ENCODE measurements at regions not wholly inside any gene's neighbourhood (a gene's known extent, or its start where the extent isn't known, plus 50 kb on each side); places are given as distances from the start of the nearest gene placed in this dataset.
"Not testable (repeated sequence)": the region's sequence is repeated elsewhere in the genome, so short reads cannot be mapped to it uniquely, and the experiment has no call there.

DNA sequence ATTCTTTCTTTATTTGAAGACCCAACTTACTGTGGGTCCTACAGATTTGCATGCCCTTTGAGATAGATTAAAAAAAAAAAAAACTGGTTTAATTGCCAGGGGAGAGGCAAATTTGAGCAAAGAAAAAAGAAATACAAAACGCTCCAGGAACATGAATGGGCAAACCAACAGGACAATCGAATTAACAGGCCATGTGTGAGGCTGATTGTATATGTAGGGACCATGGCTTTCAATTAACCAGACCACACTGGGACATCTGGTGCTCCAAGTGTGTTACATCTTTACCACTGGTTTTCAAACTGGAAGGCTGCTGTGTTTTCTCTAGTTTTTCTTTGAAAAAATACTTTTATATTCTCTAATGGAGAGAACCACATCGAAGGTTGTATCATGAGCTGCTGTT is 612.1 kb upstream of the SEMA6A start:
- H3K9me3 Mint-ChIP-seq, result peaks cover 14 to 15% of the 10 kb centered on the region in 2 donors
- no peak overlapping the region for H3K27ac Mint-ChIP-seq
- H3K36me3 Mint-ChIP-seq, result no peaks in the 10 kb centered on the region
- DNase-seq (ENCODE audit: low spot score in 2 of 2), result no peak
- no peak for ATAC-seq

DNA sequence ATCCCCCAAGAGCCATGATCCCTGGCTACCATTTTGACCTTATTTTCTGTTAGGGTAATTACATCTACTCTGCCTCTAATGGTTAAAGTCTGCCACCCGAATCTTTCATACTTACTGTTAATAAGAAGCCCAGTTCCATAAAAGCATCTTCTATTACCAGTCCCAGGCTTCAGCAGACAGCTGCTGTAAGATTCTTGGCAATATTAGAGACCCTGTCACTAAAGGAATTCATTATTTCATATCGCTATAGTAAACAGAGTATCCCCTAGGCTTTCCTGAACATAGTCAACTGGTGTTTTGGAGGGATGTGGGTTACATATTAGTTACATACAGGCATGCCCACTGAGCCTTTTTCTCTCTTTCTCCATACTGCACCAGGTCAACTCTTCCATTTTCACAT is 608.7 kb upstream of the SEMA6A start:
- ATAC-seq, result no peak
- H3K9me3 Mint-ChIP-seq, result peaks cover 15 to 22% of the 10 kb centered on the region in 2 donors
- no peak for DNase-seq (ENCODE audit: low spot score in 2 of 2)
- no peak overlapping the region for H3K27ac Mint-ChIP-seq
- H3K36me3 Mint-ChIP-seq, result no peaks in the 10 kb centered on the region

DNA sequence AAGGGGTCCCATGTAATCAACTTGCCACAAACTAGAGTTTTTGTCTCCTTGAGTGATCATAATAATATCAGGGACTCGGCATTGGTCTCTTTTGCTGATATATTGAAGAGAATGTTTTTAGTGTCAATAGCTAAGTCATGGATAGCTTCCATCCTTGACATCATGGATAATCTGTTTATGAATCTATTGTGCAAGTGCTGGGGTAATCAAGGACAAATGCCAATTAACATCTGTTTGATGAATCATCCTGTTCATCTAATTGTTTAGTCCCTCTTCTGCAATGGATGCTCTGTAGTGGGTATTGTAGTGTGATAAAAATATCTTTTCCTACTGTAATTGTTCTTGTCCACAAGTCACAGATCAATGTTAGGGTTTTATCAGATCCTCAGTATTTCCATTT is 607.5 kb upstream of the SEMA6A start:
- Mint-ChIP-seq H3K36me3 (no peaks in the 10 kb centered on the region), H3K27ac (no peak overlapping the region), H3K9me3 (peaks cover 20 to 22% of the 10 kb centered on the region in 2 donors)
- ATAC-seq (no peak), DNase-seq (ENCODE audit: low spot score in 2 of 2) (no peak)

DNA sequence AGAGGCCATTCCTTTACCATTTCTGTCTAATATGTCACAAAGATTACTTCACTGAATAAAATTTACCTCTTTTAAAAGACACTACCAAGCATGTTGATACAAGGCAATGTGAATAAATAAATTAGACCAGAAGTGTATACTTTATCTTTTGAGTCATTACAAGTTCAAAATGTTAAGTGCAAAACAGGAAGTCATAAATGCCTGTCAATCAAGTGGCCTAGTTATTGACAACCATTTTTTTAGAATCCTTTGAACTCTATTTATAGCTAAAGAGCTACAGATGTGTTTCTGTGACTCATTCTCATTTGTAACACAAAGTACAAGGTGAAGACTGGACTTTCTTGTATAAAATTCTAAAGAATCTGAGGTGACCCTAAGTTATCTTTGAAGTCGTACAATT is 602.7 kb upstream of the SEMA6A start:
- peaks cover 10 to 11% of the 10 kb centered on the region in 2 donors for H3K9me3 Mint-ChIP-seq
- DNase-seq (ENCODE audit: low spot score in 2 of 2), result no peak
- ATAC-seq, result no peak
- H3K27ac Mint-ChIP-seq, result no peak overlapping the region
- H3K36me3 Mint-ChIP-seq, result no peaks in the 10 kb centered on the region

DNA sequence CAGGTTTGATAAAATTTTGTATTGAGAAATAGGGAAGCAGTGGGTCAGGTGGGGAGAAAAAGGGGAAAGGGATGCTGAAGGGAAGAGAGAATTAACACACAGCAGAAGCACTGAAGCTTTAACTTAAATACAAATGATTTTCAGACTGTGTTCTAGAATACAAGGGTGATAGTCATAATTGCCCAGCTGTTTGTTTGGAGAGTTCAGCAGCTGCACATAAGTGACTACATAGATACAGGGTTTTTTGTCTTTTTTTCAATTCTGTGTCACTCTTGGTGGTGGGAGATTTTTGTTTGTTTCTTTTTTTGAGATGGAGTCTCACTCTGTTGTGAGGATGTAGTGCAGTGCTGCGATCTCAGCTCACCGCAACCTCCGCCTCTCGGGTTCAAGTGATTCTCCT is 590.4 kb upstream of the SEMA6A start:
- peaks cover 8 to 13% of the 10 kb centered on the region in 2 donors for H3K9me3 Mint-ChIP-seq
- DNase-seq (ENCODE audit: low spot score in 2 of 2) (no peak), ATAC-seq (no peak)
- peak overlapping the region in 1 of 2 donors; percentile 12 for H3K27ac Mint-ChIP-seq
- no peaks in the 10 kb centered on the region for H3K36me3 Mint-ChIP-seq

DNA sequence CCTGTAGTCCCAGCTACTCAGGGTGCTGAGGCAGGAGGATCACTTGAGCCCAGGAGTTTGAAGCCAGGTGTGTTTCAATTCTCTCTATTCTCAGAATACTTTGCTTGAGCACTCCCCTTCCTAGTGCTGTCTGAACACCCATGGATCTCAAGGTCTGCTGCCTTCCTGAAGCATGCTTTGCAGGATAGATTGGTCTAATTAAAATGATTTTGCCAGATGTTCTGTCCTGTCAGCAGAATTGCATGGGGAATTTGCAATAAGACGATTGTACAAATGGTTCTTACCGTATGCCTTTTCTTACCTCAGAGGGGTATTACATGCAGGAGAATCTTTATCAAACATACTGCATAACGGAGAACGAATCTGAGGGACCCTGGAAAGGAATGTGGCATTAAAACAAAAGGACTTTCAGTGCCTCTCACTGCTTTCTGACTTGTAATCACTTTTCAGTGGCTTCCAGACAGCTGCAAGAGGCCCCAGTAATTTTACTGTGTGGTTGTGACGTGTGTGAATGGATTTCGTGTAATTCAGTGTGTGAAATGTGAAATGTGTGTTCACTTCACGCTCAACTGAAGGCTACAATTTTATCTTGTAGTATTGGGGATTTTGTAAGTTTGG is 587.2 kb upstream of the SEMA6A start:
- DNase-seq (ENCODE audit: low spot score in 2 of 2), result no peak
- ATAC-seq, result no peak
- H3K27ac Mint-ChIP-seq, result no peak overlapping the region
- H3K9me3 Mint-ChIP-seq, result peaks cover 4 to 20% of the 10 kb centered on the region in 2 donors
- H3K36me3 Mint-ChIP-seq, result no peaks in the 10 kb centered on the region

DNA sequence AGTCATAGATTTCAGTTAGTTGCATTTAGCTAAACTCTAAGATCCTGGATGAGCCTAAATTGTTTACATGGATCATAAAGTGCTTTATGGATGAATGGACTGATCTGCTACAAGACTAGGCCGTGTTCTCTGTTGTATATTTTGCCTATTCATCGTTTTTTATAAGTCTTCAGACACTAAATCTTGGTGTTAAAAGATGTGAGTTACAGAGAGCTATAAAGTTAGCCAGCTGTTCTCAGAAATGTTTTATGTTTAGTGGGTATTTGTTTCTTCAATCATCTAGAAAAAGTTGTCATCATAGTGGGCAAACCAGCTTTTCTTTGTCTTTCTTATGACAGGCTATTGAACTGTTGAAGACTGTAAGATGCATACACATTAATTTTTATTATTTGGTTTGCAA is 585.8 kb upstream of the SEMA6A start:
- no peak for ATAC-seq
- no peaks in the 10 kb centered on the region for H3K36me3 Mint-ChIP-seq
- peaks cover 0 to 20% of the 10 kb centered on the region in 2 donors for H3K9me3 Mint-ChIP-seq
- no peak overlapping the region for H3K27ac Mint-ChIP-seq
- DNase-seq (ENCODE audit: low spot score in 2 of 2), result no peak

DNA sequence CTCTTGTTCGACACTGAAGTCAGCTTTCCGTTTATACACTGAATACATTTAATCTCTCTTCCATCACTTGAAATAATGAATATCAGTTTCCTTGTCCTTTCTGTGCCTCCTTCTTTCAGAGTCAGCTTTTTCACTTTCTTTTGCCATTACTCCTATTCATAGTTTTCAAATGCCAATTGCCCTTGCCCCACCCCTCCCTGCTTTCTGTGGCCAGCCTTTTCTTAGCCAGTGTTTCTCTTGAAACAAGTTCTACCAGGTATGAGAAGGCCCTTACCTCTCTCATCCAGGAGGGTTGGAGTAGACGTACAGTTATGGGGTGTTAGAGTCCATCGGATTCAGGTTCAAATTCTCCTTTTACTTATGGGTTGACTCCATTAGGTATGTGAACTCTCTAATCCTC is 574.7 kb upstream of the SEMA6A start:
- Mint-ChIP-seq H3K36me3 (no peaks in the 10 kb centered on the region), H3K9me3 (peaks cover 4 to 10% of the 10 kb centered on the region in 2 donors), H3K27ac (no peak overlapping the region)
- no peak for DNase-seq (ENCODE audit: low spot score in 2 of 2)
- no peak for ATAC-seq

DNA sequence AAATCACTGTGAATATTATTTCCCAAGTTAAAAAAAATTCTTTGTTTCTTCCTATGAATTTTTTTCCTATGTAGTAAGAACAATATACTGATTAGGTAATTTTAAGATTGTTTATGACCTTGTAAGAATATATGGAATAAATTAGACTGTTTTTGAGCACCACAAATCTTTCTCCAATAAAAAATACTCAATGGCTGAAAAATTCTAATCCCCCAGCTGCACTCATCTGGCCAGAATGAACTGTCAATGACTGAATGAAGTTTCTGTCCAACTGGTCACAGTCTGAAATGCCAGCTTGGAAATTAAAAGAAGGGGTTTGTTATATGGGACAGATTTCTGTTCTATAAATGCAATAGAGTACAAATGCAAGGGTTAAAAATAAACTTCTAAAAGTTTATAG is 569.5 kb upstream of the SEMA6A start:
- H3K27ac Mint-ChIP-seq, result no peak overlapping the region
- ATAC-seq (no peak), DNase-seq (ENCODE audit: low spot score in 2 of 2) (no peak)
- peaks cover 8 to 19% of the 10 kb centered on the region in 2 donors for H3K9me3 Mint-ChIP-seq
- no peaks in the 10 kb centered on the region for H3K36me3 Mint-ChIP-seq

DNA sequence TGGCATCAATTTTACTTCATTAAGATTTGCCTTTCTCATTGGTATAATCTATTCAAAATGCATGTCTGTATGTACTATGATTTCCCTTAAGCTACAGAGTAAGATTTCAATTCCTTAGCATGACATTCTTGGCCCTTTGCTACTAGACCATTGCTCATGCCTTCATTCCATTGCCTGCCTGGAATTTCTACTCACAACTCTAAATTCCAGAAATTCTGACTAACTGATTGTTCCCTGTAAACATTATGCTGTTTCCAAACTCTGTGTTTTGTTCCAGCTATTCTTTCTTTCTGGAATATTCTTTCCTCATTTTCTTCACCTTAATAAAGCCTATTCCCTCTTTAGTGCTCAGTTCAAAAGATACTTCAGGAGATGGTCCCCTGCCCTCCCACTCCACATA is 568.8 kb upstream of the SEMA6A start:
- Mint-ChIP-seq H3K9me3 (peaks cover 8 to 19% of the 10 kb centered on the region in 2 donors), H3K27ac (no peak overlapping the region), H3K36me3 (no peaks in the 10 kb centered on the region)
- no peak for ATAC-seq
- no peak for DNase-seq (ENCODE audit: low spot score in 2 of 2)

DNA sequence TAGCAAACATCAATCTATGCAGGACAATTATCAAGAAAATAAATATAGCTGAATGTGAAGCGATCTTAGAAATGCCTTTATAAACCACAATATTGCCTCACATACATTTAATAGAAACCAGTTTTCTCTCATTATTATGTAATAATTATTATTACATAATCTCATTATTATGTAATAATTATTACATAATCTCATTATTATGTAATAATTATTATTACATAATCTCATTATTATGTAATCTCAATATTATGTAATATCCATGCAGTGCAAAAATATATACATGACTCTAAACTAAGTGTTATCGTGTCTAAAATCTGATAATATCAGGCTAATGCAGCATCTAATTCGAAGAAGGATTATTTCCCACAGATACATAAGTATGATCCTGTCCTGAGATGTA is 563.9 kb upstream of the SEMA6A start:
- peaks cover 11 to 14% of the 10 kb centered on the region in 2 donors for H3K9me3 Mint-ChIP-seq
- no peak for ATAC-seq
- no peaks in the 10 kb centered on the region for H3K36me3 Mint-ChIP-seq
- H3K27ac Mint-ChIP-seq, result no peak overlapping the region
- no peak for DNase-seq (ENCODE audit: low spot score in 2 of 2)

DNA sequence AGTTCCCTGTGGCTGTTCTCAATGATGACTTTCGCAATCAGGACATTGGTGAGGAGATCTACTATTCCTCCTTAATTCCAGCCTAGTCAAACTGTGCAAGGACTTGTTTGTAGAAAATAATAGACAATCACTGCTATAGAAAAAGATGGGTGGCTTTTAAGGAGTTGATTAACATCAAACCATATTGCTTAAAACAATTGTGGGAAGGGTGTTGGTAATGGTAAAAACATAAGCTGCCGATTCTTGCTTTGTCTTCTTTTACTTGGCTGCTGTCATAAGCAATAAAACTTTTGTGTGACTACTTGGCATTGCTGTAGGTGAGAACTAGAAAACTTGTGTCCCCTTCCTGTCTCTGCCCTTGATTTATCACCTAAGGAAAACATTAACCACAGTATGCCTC is 561.2 kb upstream of the SEMA6A start:
- ATAC-seq (no peak), DNase-seq (ENCODE audit: low spot score in 2 of 2) (no peak)
- H3K9me3 Mint-ChIP-seq, result peaks cover 3 to 7% of the 10 kb centered on the region in 2 donors
- no peaks in the 10 kb centered on the region for H3K36me3 Mint-ChIP-seq
- H3K27ac Mint-ChIP-seq, result no peak overlapping the region

DNA sequence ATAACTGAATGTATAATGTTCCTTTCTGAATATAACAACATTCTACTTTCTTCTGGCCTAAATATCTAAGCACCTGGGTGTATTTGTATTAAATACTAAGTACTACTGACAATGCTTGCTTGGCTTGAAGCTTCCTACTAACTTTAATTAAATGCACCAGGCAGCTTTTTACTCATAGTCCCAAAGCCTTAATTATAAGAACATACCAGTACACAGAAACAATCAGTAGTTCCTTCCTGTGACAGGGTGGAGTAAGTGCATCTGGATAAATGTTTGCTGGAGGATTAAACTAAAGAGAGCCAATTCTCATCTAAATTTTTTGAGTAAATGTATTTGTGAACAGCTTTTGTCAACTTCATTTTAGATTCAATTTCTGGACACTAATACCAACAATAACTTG is 558.6 kb upstream of the SEMA6A start:
- DNase-seq (ENCODE audit: low spot score in 2 of 2) (no peak), ATAC-seq (no peak)
- H3K9me3 Mint-ChIP-seq, result peaks cover 4 to 10% of the 10 kb centered on the region in 2 donors
- no peak overlapping the region for H3K27ac Mint-ChIP-seq
- H3K36me3 Mint-ChIP-seq, result no peaks in the 10 kb centered on the region

DNA sequence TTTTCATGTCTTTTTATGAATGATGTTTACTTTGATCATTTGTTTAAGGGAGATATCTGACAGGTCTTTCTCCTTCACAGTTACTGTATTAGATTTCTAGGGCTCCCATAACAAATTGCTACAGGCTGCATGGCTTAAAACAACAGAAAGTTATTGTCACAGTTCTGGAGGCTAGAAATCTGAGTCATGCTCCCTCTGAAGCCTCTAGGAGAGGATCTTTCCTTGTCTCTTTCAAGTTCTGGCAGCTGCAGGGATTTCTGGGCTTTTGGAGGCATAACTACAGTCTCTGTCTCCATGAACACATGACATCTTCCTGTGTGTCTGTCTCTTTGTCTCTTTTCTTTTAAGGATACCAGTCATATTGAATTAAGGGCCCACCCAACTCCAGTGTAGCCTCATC is 557.3 kb upstream of the SEMA6A start:
- ATAC-seq (no peak), DNase-seq (ENCODE audit: low spot score in 2 of 2) (no peak)
- no peaks in the 10 kb centered on the region for H3K36me3 Mint-ChIP-seq
- H3K9me3 Mint-ChIP-seq, result peaks cover 4 to 14% of the 10 kb centered on the region in 2 donors
- no peak overlapping the region for H3K27ac Mint-ChIP-seq

DNA sequence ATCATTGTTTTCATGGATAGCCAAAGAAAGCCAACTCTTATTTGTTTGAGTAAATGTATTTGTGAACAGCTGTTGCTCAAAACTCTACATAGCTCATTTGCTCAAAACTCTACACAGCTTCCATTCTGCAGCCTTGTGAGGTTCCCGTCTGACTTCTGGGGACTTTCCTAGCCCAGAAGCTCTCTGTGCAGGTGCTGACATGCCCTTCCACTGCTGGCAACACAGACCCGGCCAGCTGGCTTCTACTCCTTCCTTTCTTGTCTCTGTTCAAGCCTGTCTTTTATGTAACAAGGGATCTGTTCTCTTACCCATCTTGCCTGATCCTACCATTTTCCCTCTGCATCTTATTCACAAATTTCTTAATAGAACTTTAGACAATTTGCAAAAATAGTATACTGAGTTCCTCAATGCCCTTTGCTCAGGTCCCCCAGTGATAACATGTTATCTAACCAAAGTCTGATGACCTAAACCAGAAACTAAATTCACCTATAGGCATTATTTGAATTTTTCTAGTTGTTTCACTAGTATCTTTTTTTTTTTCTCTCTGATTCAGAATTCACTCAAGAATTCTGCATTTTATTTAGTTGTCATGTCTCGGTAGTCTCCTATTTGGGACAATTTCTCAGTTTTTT is 556.5 kb upstream of the SEMA6A start:
- H3K27ac Mint-ChIP-seq, result no peak overlapping the region
- DNase-seq (ENCODE audit: low spot score in 2 of 2) (no peak), ATAC-seq (no peak)
- peaks cover 4 to 15% of the 10 kb centered on the region in 2 donors for H3K9me3 Mint-ChIP-seq
- H3K36me3 Mint-ChIP-seq, result no peaks in the 10 kb centered on the region

DNA sequence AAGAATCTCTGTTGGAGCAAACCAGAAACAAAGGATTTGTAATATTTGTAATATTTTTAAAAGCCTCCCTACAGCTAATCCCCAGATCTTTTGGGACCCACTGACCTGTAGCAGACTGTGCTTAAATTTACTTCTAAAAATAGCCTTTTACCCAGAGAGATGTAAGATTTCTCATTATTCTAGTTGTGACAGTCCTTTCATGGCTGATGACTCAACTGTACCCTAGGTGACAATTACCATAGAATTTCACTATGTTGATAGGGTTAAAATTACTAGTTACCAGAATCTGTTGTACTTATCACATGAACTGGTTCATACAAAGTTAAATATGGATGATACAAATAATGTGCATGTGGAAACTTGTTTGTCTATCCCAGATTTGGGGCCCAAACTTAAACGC is 543.9 kb upstream of the SEMA6A start:
- Mint-ChIP-seq H3K9me3 (peaks cover 4 to 12% of the 10 kb centered on the region in 2 donors), H3K27ac (no peak overlapping the region), H3K36me3 (peaks cover 0 to 15% of the 10 kb centered on the region in 2 donors)
- DNase-seq (ENCODE audit: low spot score in 2 of 2), result no peak
- no peak for ATAC-seq

DNA sequence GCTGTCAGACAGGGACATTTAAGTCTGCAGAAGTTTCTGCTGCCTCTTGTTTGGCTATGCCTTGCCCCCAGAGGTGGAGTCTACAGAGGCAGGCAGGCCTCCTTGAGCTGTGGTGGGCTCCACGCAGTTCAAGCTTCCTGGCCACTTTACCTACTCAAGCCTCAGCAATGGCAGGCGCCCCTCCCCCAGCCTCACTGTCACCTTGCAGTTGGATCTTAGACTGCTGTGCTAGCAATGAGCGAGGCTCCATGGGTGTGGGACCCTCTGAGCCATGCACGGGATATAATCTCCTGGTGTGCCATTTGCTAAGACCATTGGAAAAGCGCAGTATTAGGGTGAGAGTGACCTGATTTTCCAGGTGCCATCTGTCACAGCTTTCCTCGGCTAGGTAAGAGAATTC is 542.7 kb upstream of the SEMA6A start:
- Mint-ChIP-seq H3K36me3 (peaks cover 0 to 15% of the 10 kb centered on the region in 2 donors), H3K9me3 (peaks cover 4 to 12% of the 10 kb centered on the region in 2 donors)
- ATAC-seq, result not testable (repeated sequence)

DNA sequence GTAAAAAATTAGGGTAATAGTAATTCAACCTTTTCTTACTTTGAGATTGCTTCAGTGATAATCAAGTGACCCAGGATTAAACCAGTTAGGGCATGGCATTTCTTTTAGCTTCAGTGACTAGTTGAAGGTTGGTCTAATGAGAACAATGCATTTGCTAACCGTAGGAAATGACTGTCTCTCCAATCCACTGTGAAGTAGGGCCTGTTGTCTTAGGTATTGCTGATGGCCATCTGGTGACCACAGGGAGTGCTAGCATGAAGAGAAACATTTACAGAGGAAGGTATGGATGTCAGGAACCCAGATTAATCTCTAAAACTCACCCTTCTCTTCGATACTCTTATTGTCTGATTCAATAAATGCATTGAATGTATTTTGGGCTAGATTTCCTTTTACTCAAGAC is 535.9 kb upstream of the SEMA6A start:
- Mint-ChIP-seq H3K27ac (no peak overlapping the region), H3K9me3 (peaks cover 5 to 13% of the 10 kb centered on the region in 2 donors), H3K36me3 (peaks cover 0 to 7% of the 10 kb centered on the region in 2 donors)
- DNase-seq (ENCODE audit: low spot score in 2 of 2), result no peak
- ATAC-seq, result no peak

More for the DNA sequence above, 542.7 kb upstream of the SEMA6A start:
- not testable (repeated sequence) for H3K27ac Mint-ChIP-seq; DNase-seq (ENCODE audit: low spot score in 2 of 2)

Measured in activated naive CD4-positive, alpha-beta T cell treated with anti-CD3 and anti-CD28 coated beads, Interleukin-2, amount 50 U/mL, for 72 hours (primary cell).